HepG2 (cell line): ENCODE measurements at regions not wholly inside any gene's neighbourhood (a gene's known extent, or its start where the extent isn't known, plus 50 kb on each side); places are given as distances from the start of the nearest gene placed in this dataset.

Experiments used
- CHD2 ChIP-seq: IDR thresholded peaks from 2 replicates; pipeline ENCODE4 v1.6.1; 2011; ENCODE audit warnings: low read depth, low read length, improper control_type of control experiment
- HES4 ChIP-seq: sonication (generic); formaldehyde crosslinking; IDR thresholded peaks from 2 replicates; pipeline ENCODE4 v1.9.0; 2021; ENCODE audit warnings: mild to moderate bottlenecking, missing genetic modification reagents, borderline replicate concordance
- HIC2 ChIP-seq: sonication (generic); formaldehyde crosslinking; IDR thresholded peaks from 2 replicates; pipeline ENCODE4 v1.9.0; 2022; ENCODE audit warnings: low read depth, missing genetic modification reagents
- HMGA1 ChIP-seq: sonication (generic); formaldehyde crosslinking; conservative IDR thresholded peaks from 2 replicates; pipeline ENCODE4 v1.4.0; 2020; ENCODE audit warnings: missing genetic modification reagents
- HOXA3 ChIP-seq: sonication (generic); formaldehyde crosslinking; IDR thresholded peaks from 2 replicates; pipeline ENCODE4 v1.5.0; 2020; ENCODE audit warnings: missing genetic modification reagents
- JUND ChIP-seq: sonication (generic); formaldehyde crosslinking; IDR thresholded peaks from 2 replicates; pipeline ENCODE4 v1.8.0; 2022; ENCODE audit warnings: mild to moderate bottlenecking, missing genetic modification reagents
- MNT ChIP-seq: fragments of 450-650 bp; IDR thresholded peaks from 2 replicates; pipeline ENCODE4 v1.6.1; 2016
- PREB ChIP-seq: sonication (generic); formaldehyde crosslinking; IDR thresholded peaks from 2 replicates; pipeline ENCODE4 v1.4.0; 2020; ENCODE audit warnings: missing genetic modification reagents
- SALL1 ChIP-seq: sonication (generic); formaldehyde crosslinking; IDR thresholded peaks from 2 replicates; pipeline ENCODE4 v1.8.0; 2022; ENCODE audit warnings: mild to moderate bottlenecking, missing genetic modification reagents
- SCMH1 ChIP-seq: sonication (generic); formaldehyde crosslinking; IDR thresholded peaks from 2 replicates; pipeline ENCODE4 v1.9.0; 2021; ENCODE audit warnings: missing genetic modification reagents, mild to moderate bottlenecking, borderline replicate concordance
- SKI ChIP-seq: fragments of 450-650 bp; IDR thresholded peaks from one replicate; pipeline ENCODE4 v1.6.1; 2018; ENCODE audit warnings: mild to moderate bottlenecking; ENCODE audit not compliant: partially characterized antibody
- SNAPC4 ChIP-seq: sonication (generic); formaldehyde crosslinking; IDR thresholded peaks from 2 replicates; pipeline ENCODE4 v1.4.0; 2020; ENCODE audit warnings: mild to moderate bottlenecking, missing genetic modification reagents
- SP140L ChIP-seq: sonication (generic); formaldehyde crosslinking; IDR thresholded peaks from 2 replicates; pipeline ENCODE4 v1.4.0; 2020; ENCODE audit warnings: missing genetic modification reagents, borderline replicate concordance
- WIZ ChIP-seq: sonication (generic); formaldehyde crosslinking; IDR thresholded peaks from 2 replicates; pipeline ENCODE4 v1.5.1; 2020; ENCODE audit warnings: mild to moderate bottlenecking, missing genetic modification reagents
- ZFP1 ChIP-seq: IDR thresholded peaks from 2 replicates; pipeline ENCODE4 v1.6.1; 2016
- ZNF441 ChIP-seq: sonication (generic); formaldehyde crosslinking; IDR thresholded peaks from 2 replicates; pipeline ENCODE4 v1.7.0; 2021; ENCODE audit warnings: missing genetic modification reagents, borderline replicate concordance
- ZNF460 ChIP-seq: sonication (generic); formaldehyde crosslinking; IDR thresholded peaks from 2 replicates; pipeline ENCODE4 v1.5.1; 2020; ENCODE audit warnings: missing genetic modification reagents, mild to moderate bottlenecking, borderline replicate concordance
- ZNF639 ChIP-seq: conservative IDR thresholded peaks from 2 replicates; pipeline ENCODE4 v1.6.1; 2018; ENCODE audit warnings: missing genetic modification reagents
- ZNF766 ChIP-seq: sonication (generic); formaldehyde crosslinking; IDR thresholded peaks from 2 replicates; pipeline ENCODE4 v1.5.0; 2020; ENCODE audit warnings: missing genetic modification reagents, borderline replicate concordance
- ZSCAN9 ChIP-seq: IDR thresholded peaks from 2 replicates; pipeline ENCODE4 v1.6.1; 2016; ENCODE audit warnings: borderline replicate concordance

GRCh38 chr6:110554966-110555460 is 78.6 kb upstream of the SLC22A16 start (continued):
- peak; percentile 84 for TF ChIP-seq ZNF441
- TF ChIP-seq MNT: peak; percentile 87
- no peak for TF ChIP-seq HES4 (CRISPR knock-in tag)
- 0 out of 2 replicates have a peak, but pooled peaks have one; percentile 27 for TF ChIP-seq CHD2
- TF ChIP-seq PREB (CRISPR knock-in tag): no peak
- peak; percentile 60; the same call in 1 of the 2 replicates for TF ChIP-seq ZNF639 (CRISPR knock-in tag)
- TF ChIP-seq JUND: peak; percentile 50; the same call in 1 of the 2 replicates
- peak; percentile 29 for TF ChIP-seq SKI
- peak; percentile 95 for TF ChIP-seq ZSCAN9 (CRISPR knock-in tag)
- TF ChIP-seq HIC2 (CRISPR knock-in tag): no peak
- peak; percentile 95 for TF ChIP-seq ZFP1 (CRISPR knock-in tag)
- TF ChIP-seq WIZ (CRISPR knock-in tag): 0 out of 2 replicates have a peak, but pooled peaks have one; percentile 72
- TF ChIP-seq SALL1: peak; percentile 100
- no peak for TF ChIP-seq SCMH1 (CRISPR knock-in tag)
- peak; percentile 69; the same call in 1 of the 2 replicates for TF ChIP-seq ZNF766 (CRISPR knock-in tag)
- no peak for TF ChIP-seq SNAPC4 (CRISPR knock-in tag)
- TF ChIP-seq ZNF460 (CRISPR knock-in tag): peak; percentile 75; the same call in 1 of the 2 replicates
- TF ChIP-seq HOXA3 (CRISPR knock-in tag): peak; percentile 87
- TF ChIP-seq HMGA1 (CRISPR knock-in tag): no peak
- TF ChIP-seq SP140L: no peak
